Right lobe of liver (tissue), 6 donors: ENCODE measurements at regions not wholly inside any gene's neighbourhood (a gene's known extent, or its start where the extent isn't known, plus 50 kb on each side); places are given as distances from the start of the nearest gene placed in this dataset.

Source experiments
- ATAC-seq, 4 donors: fragments of 200-7000 bp; cut with Tn5 transposase; one replicate each; pipeline ENCODE4 v1.9.1; 2020; ENCODE audit warnings: mild to moderate bottlenecking in 4 of 4, moderate library complexity in 4 of 4
- DNase-seq, 3 donors: peaks; one replicate each; pipeline ENCODE4 v3.0.0-alpha.2; 2020
- H3K27ac ChIP-seq, 3 donors: fragments of 200-600 bp; one replicate each; pipeline ENCODE4 v1.8.0; 2022
- H3K27me3 ChIP-seq, 2 donors: fragments of 200-600 bp; one replicate each; pipeline ENCODE4 v1.8.0; 2022
- H3K36me3 ChIP-seq, 4 donors: fragments of 200-600 bp; sonication (generic) in 1 of 4; one replicate each; pipeline versions ENCODE4 v1.5.1 to v1.8.0; 2017 to 2022; ENCODE audit warnings: control low read depth in 1 of 4
- H3K4me1 ChIP-seq, 4 donors: fragments of 200-600 bp; sonication (generic) in 1 of 4; one replicate each; pipeline versions ENCODE4 v1.5.1 to v1.8.0; 2017 to 2022; ENCODE audit warnings: control low read depth in 1 of 4
- H3K4me3 ChIP-seq, 3 donors: fragments of 200-600 bp; one replicate each; pipeline ENCODE4 v1.8.0; 2022
- H3K9me3 ChIP-seq, 4 donors: fragments of 200-600 bp; sonication (generic) in 1 of 4; one replicate each; pipeline versions ENCODE4 v1.5.1 to v1.8.0; 2017 to 2022; ENCODE audit warnings: control low read depth in 1 of 4
- CTCF ChIP-seq, 4 donors: fragments of 200-600 bp in 3 of 4; fragments of 450-650 bp in 1 of 4; IDR thresholded peaks; one replicate each; pipeline versions ENCODE4 v1.5.1 to v1.8.0; 2016 to 2022; ENCODE audit warnings: antibody characterized with exemption in 4 of 4, mild to moderate bottlenecking in 2 of 4
- POLR2A ChIP-seq: fragments of 450-650 bp; IDR thresholded peaks from one replicate; pipeline ENCODE4 v1.6.1; 2017; ENCODE audit warnings: antibody characterized with exemption, mild to moderate bottlenecking
- WGBS: methylation state at CpG from one replicate; pipeline ENCODE4 v1.1.6; 2018; ENCODE audit warnings: low coverage, low lambda C conversion rate; ENCODE audit not compliant: insufficient coverage; ENCODE audit errors: missing lambda C conversion rate; 5-methylcytosine and 5-hydroxymethylcytosine counted together
- intact Hi-C, 2 donors: fragments of 100-400 bp; cut with DNase I; formaldehyde crosslinking; loops; one replicate each; pipeline versions ENCODE4 v1.11.2 to v1.14.1; 2022
- donor health status: DM: no; HTN: yes; CAD: no.
- donor health status: DM: no; HTN: no; CAD: no.
- donor health status: DM: no; HTN: no; CAD: no.
- donor health status: DM: no; HTN: yes; CAD: no.
- donor health status: DM: no; HTN: yes; CAD: no.

DNA sequence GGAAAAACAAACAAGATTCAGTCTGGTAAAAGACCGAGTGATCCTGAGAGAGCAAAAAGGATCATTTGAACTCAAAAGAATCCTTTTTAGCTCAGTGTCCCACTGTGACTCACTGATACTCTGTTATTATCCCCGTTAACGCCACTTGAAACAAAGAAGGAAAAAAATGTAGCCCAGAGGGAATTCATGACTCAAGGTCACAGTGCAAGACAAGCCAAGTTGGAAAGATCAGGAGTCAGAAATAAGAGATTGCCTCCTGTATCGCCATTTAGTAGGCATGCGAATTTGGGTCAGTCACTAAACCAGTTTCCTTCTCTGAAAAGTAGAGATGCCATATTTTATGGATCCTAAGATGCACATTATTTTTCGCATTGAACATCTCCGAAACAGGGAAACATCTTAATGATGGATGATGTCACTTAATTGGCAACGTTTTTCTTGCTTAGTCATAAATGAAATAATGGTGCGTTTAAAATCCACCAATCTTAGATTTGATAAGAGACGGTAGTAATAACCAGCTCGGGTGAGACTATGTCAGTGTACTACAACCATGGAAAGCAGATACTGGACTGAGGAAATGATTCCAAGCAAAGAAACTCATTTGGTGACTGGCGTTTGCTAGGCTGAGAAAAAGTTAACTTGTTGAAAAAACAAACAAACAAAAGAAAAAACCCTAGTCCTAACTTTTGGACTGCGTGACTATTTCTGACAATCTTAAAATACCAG lies 502.0 kb upstream of the CELF2 start:
- intact Hi-C loops, result no loop called here
- H3K4me3 ChIP-seq, result no peak overlapping the region
- TF ChIP-seq POLR2A, result no peak
- no peaks in the 10 kb centered on the region for H3K4me1 ChIP-seq
- H3K36me3 ChIP-seq, result no peaks in the 10 kb centered on the region
- no peaks in the 10 kb centered on the region for H3K9me3 ChIP-seq
- ATAC-seq, result no peak
- H3K27me3 ChIP-seq, result no peaks in the 10 kb centered on the region
- H3K27ac ChIP-seq, result no peak overlapping the region
- WGBS, result 60% methylated on average over 13 of the region's 13 CpGs
- no peak for DNase-seq

DNA sequence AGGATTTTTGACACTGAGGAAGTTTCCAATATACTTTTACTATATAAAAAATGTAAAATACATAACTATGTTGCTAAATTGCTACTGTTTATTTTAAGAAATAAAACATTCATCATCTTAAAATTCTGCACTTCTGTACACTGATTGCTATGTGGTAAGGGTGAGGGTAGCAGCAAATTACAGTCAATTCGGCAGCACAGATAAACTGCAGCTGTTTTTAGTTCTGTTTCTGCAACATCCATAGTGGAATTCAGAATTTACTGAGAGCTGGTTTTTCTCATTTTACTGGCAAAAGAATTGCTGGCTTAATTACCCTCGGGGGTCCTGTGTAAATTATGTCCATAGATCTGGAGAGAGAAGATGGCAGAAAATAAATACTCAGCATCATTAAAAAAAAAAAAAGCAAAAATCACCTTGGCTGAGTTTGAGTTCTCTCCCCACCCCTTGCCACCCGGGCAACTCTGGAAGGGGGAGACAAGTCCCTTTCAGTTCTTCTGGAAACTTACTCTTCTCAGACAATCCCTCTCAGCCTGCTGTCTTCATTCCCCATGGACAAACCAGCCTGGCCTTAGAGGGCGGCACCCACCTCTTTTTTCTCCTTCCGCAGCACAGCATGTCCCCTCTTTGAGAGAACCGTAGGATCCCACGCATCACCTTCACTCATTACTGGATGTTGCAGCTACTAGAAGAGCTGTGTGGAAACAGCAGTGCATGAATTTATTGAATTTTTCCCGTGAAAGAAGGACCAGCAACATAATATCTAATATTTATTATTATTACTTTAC lies 501.1 kb upstream of the CELF2 start:
- intact Hi-C loops, result no loop called here
- Histone ChIP-seq H3K27ac (no peak overlapping the region), H3K4me3 (no peak overlapping the region), H3K36me3 (no peaks in the 10 kb centered on the region), H3K9me3 (no peaks in the 10 kb centered on the region), H3K4me1 (no peaks in the 10 kb centered on the region), H3K27me3 (no peaks in the 10 kb centered on the region)
- 52% methylated on average over 8 of the region's 8 CpGs for WGBS
- TF ChIP-seq POLR2A, result no peak
- no peak for TF ChIP-seq CTCF (IDR thresholded peaks at IDR 0.05)
- DNase-seq, result no peak
- no peak for ATAC-seq

DNA sequence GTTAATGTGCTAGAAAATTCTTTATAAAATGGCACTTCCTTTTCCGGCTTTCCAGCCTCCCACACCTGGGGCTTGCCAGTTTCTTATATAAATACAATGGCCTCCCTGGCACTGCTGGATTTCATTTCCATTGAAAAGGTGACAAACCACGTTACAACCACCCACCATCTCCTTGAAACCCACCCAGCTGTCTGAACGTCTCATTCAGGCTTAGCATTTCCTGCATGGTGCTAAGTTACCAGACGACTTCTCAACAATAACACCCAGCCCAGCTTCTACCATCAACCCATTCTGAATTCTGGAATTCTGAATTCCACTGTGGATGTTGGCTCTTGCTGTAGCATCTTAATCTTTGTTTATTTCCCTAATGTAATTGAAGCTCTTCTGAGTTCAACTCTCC lies 499.8 kb upstream of the CELF2 start:
- WGBS, result 38% methylated on average over 4 of the region's 4 CpGs
- ATAC-seq (no peak), DNase-seq (no peak)
- H3K4me1 ChIP-seq, result no peaks in the 10 kb centered on the region
- intact Hi-C loops, result no loop called here
- no peaks in the 10 kb centered on the region for H3K27me3 ChIP-seq
- H3K9me3 ChIP-seq, result no peaks in the 10 kb centered on the region
- no peak overlapping the region for H3K4me3 ChIP-seq
- no peak overlapping the region for H3K27ac ChIP-seq
- no peak for TF ChIP-seq CTCF (IDR thresholded peaks at IDR 0.05)
- TF ChIP-seq POLR2A, result no peak
- H3K36me3 ChIP-seq, result no peaks in the 10 kb centered on the region

DNA sequence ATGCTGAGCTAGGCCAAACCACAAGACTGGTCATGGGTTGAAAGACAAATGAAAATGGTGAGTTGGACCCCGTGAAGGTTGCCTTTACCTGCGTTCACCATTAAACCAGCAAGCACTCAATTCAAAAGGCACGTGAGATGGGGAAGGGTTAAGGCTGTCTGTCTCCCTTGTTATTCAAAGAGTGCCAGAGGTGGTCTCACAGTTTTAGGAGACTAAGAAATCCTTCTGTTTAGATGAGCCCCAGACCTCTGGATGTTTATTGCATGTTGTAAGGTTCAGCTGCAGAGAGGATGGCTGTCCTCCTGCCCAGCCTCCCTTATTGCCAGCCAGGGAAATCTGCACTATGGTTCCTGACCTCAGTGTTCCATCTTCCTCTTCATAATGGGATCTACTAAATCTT lies 498.0 kb upstream of the CELF2 start:
- H3K9me3 ChIP-seq, result no peaks in the 10 kb centered on the region
- intact Hi-C loops, result no loop called here
- TF ChIP-seq POLR2A (no peak), CTCF (IDR thresholded peaks at IDR 0.05) (no peak)
- WGBS, result 57% methylated on average over 3 of the region's 3 CpGs
- H3K27me3 ChIP-seq, result no peaks in the 10 kb centered on the region
- H3K4me1 ChIP-seq, result no peaks in the 10 kb centered on the region
- H3K36me3 ChIP-seq, result no peaks in the 10 kb centered on the region
- DNase-seq, result no peak
- no peak overlapping the region for H3K27ac ChIP-seq
- no peak for ATAC-seq
- no peak overlapping the region for H3K4me3 ChIP-seq
